DND-41 (cell line): ENCODE measurements at regions not wholly inside any gene's neighbourhood (a gene's known extent, or its start where the extent isn't known, plus 50 kb on each side); places are given as distances from the start of the nearest gene placed in this dataset.

Source experiments
- ATAC-seq: fragments of 200-7000 bp; cut with Tn5 transposase; 3 replicates; pipeline ENCODE4 v1.9.1; 2021; ENCODE audit warnings: low read depth; ENCODE audit not compliant: insufficient read depth
- DNase-seq: peaks from one replicate; pipeline ENCODE4 v3.0.0-alpha.2; 2020
- H2AFZ ChIP-seq: 2 replicates; pipeline ENCODE4 v1.6.0; 2012; ENCODE audit warnings: low read depth, low read length
- H3K27ac ChIP-seq: 2 replicates; pipeline ENCODE4 v1.5.1; 2012; ENCODE audit warnings: low read length, inconsistent platforms
- H3K27me3 ChIP-seq: fragments of 200-600 bp; sonication (generic); 2 replicates; pipeline ENCODE4 v1.6.0; 2012; ENCODE audit warnings: low read length, mild to moderate bottlenecking, inconsistent platforms; ENCODE audit not compliant: insufficient read depth, poor library complexity
- H3K36me3 ChIP-seq: 2 replicates; pipeline ENCODE4 v1.5.1; 2012; ENCODE audit warnings: low read length, inconsistent platforms; ENCODE audit not compliant: insufficient read depth
- H3K4me1 ChIP-seq: 2 replicates; pipeline ENCODE4 v1.5.1; 2012; ENCODE audit warnings: mild to moderate bottlenecking, low read length; ENCODE audit not compliant: insufficient read depth
- H3K4me2 ChIP-seq: 2 replicates; pipeline ENCODE4 v1.6.0; 2012; ENCODE audit warnings: mild to moderate bottlenecking, moderate library complexity, low read length, inconsistent platforms; ENCODE audit not compliant: insufficient read depth
- H3K4me3 ChIP-seq, 2 experiments: fragments of 200-600 bp in 1 of 2; shearing (Covaris generic) in 1 of 2; 2 replicates each; pipeline ENCODE4 v1.5.1; 2012 to 2016; ENCODE audit warnings: inconsistent platforms in 2 of 2, low read length in 2 of 2, mild to moderate bottlenecking in 2 of 2, low read depth in 1 of 2, moderate library complexity in 1 of 2
- H3K79me2 ChIP-seq: 2 replicates; pipeline ENCODE4 v1.6.0; 2012; ENCODE audit warnings: low read length, inconsistent platforms; ENCODE audit not compliant: insufficient read depth
- H3K9ac ChIP-seq: 2 replicates; pipeline ENCODE4 v1.6.0; 2012; ENCODE audit warnings: low read depth, mild to moderate bottlenecking, inconsistent platforms, low read length, moderate library complexity
- H3K9me3 ChIP-seq: 2 replicates; pipeline ENCODE4 v1.5.1; 2012; ENCODE audit warnings: low read length, moderate library complexity, mild to moderate bottlenecking, inconsistent platforms; ENCODE audit not compliant: insufficient read depth, severe bottlenecking
- H4K20me1 ChIP-seq: 2 replicates; pipeline ENCODE4 v1.6.0; 2012; ENCODE audit warnings: low read length; ENCODE audit not compliant: insufficient read depth
- CTCF ChIP-seq: IDR thresholded peaks from 2 replicates; pipeline ENCODE4 v1.5.1; 2012; ENCODE audit warnings: borderline replicate concordance, low read length, moderate library complexity, mild to moderate bottlenecking; ENCODE audit not compliant: poor library complexity, severe bottlenecking; ENCODE audit errors: extremely low read depth
- EZH2 ChIP-seq: IDR thresholded peaks from 3 replicates; pipeline ENCODE4 v1.6.1; 2012; ENCODE audit warnings: borderline replicate concordance, low read depth, mild to moderate bottlenecking, moderate library complexity, low read length, inconsistent platforms; ENCODE audit not compliant: severe bottlenecking

- H3K27ac ChIP-seq = no peak overlapping the region
- no peak for ATAC-seq
Observed at GRCh38 chr5:118701791-118702190, 286.6 kb downstream of the DTWD2 start.

GRCh38 chr5:118700510-118700909 lies 287.8 kb downstream of the DTWD2 start:
- Histone ChIP-seq H3K79me2 (no peaks in the 10 kb centered on the region), H3K27ac (no peak overlapping the region), H3K27me3 (no peaks in the 10 kb centered on the region), H3K36me3 (no peaks in the 10 kb centered on the region), H3K9me3 (peaks cover 16% of the 10 kb centered on the region), H4K20me1 (no peaks in the 10 kb centered on the region), H2AFZ (no peak overlapping the region), H3K9ac (no peak overlapping the region), H3K4me3 (no peak overlapping the region), H3K4me1 (no peaks in the 10 kb centered on the region), H3K4me2 (no peak overlapping the region)
- DNase-seq (no peak), ATAC-seq (no peak)
- no peak for TF ChIP-seq CTCF
- TF ChIP-seq EZH2 = no peak

More at GRCh38 chr5:118701791-118702190, 286.6 kb downstream of the DTWD2 start:
- TF ChIP-seq CTCF (no peak), EZH2 (no peak)
- H3K36me3 ChIP-seq = no peaks in the 10 kb centered on the region
- no peaks in the 10 kb centered on the region for H3K27me3 ChIP-seq
- no peak overlapping the region for H3K4me3 ChIP-seq
- no peak overlapping the region for H3K9ac ChIP-seq
- no peaks in the 10 kb centered on the region for H4K20me1 ChIP-seq
- H3K4me2 ChIP-seq = no peak overlapping the region
- H2AFZ ChIP-seq = no peak overlapping the region
- H3K9me3 ChIP-seq = peaks cover 16% of the 10 kb centered on the region
- no peaks in the 10 kb centered on the region for H3K4me1 ChIP-seq
- DNase-seq = no peak
- no peaks in the 10 kb centered on the region for H3K79me2 ChIP-seq

GRCh38 chr5:118698774-118699173 lies 289.6 kb downstream of the DTWD2 start:
- Histone ChIP-seq H3K9me3 (peaks cover 13% of the 10 kb centered on the region), H3K4me2 (no peak overlapping the region), H3K36me3 (no peaks in the 10 kb centered on the region), H3K27me3 (no peaks in the 10 kb centered on the region), H3K27ac (no peak overlapping the region), H2AFZ (no peak overlapping the region), H3K4me1 (no peaks in the 10 kb centered on the region), H4K20me1 (no peaks in the 10 kb centered on the region), H3K4me3 (no peak overlapping the region), H3K79me2 (no peaks in the 10 kb centered on the region), H3K9ac (no peak overlapping the region)
- no peak for DNase-seq
- no peak for TF ChIP-seq CTCF
- TF ChIP-seq EZH2 = no peak
- no peak for ATAC-seq

GRCh38 chr5:118696076-118696475 lies 292.3 kb downstream of the DTWD2 start:
- Histone ChIP-seq H3K36me3 (no peaks in the 10 kb centered on the region), H3K4me2 (no peak overlapping the region), H3K9me3 (no peaks in the 10 kb centered on the region), H2AFZ (no peak overlapping the region), H3K4me1 (no peaks in the 10 kb centered on the region), H3K9ac (no peak overlapping the region), H3K79me2 (no peaks in the 10 kb centered on the region), H3K27me3 (no peaks in the 10 kb centered on the region), H3K4me3 (no peak overlapping the region), H4K20me1 (no peaks in the 10 kb centered on the region), H3K27ac (no peak overlapping the region)
- TF ChIP-seq EZH2 (no peak), CTCF (no peak)
- DNase-seq = no peak
- no peak for ATAC-seq
